NCI-H226 (cell line): ENCODE measurements at regions not wholly inside any gene's neighbourhood (a gene's known extent, or its start where the extent isn't known, plus 50 kb on each side); places are given as distances from the start of the nearest gene placed in this dataset.

Source experiments
- DNase-seq: peaks from one replicate; pipeline ENCODE4 v3.0.0-alpha.2; 2015

GRCh38 chr6:91865889-91866288 lies 1279.0 kb upstream of the MAP3K7 start:
- no peak for DNase-seq

DNA sequence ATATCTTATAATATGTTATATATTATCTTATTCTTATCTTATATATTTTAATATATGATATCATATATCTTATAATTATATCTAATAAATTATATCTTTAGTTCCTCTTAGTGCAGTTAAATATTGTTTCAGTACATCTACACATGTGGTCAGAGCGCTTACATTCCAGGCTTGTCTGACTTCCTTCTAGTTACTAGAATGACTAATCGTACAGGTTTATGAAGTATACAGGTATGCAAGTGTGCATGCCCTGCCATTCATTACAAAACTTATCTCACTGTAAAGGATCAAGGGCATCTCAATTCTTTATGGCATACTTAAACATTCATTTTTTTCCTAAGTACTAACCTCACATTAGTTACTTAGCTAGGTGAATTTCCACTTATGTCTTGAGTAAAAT lies 1278.0 kb upstream of the MAP3K7 start:
- no peak for DNase-seq

DNA sequence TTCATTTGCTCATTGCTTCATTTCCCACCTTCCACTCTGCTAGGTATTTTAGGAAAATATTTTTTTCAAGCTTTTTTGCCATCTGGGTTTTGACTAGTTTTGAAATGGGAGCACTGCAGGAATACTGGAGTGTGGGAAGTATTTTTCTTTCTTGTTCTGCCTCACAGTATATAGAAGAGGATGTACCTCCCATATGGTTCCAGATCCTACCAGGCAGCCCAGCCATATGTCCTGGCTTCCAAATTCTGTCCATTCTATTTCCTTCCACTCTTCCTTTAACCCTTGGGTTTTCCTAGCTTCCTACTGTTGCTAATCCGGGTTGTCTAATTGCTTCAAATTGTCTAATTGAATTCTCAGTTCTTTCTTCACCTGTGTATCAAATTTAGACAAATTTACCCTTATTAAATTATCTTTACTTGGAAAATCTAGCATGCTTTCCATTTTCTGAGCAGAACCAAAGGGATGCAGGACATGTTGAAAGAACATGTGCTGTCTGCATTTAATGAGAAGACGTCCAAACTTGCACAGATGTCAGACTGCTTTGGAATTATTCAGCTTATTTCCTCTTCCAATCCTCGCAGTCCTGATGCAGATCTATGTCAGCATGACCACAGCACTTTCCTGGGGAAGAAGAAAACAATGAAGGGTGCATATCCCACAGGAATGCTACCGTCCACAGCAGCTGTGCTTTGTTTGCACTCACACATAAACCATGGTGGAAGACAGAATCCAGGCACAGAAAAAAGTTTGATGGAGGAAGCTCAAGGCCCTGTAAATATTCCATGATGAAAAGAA lies 1273.9 kb upstream of the MAP3K7 start:
- DNase-seq = no peak

DNA sequence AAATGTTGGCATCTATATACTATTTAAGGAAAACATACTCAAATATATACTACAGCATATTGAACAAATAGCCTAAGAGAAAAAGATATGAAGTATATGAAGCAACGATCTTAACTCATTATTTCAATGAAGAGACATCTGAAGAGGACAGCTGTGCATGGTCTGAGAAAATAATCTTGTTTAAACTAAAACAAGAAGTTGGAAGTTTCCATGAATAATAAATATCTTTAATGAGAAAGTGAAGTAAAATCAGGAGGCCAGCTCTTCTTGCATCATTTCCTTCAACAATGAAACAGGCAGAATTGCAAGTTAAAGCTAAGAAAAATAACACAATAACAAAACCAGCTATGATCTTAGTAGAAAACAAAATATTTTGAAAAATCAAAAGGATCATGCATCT lies 1265.4 kb upstream of the MAP3K7 start:
- no peak for DNase-seq

- DNase-seq = no peak
These were observed 1247.9 kb upstream of the MAP3K7 start for GRCh38 chr6:91834813-91835212.

- DNase-seq = no peak
These were observed 1240.3 kb upstream of the MAP3K7 start for GRCh38 chr6:91827151-91827550.

- DNase-seq = no peak
These were observed 1239.3 kb upstream of the MAP3K7 start for GRCh38 chr6:91826128-91826527.

- no peak for DNase-seq
These were observed 1237.5 kb upstream of the MAP3K7 start for GRCh38 chr6:91824331-91824730.

- DNase-seq = no peak
These were observed 1235.7 kb upstream of the MAP3K7 start for GRCh38 chr6:91822581-91822980.

DNA sequence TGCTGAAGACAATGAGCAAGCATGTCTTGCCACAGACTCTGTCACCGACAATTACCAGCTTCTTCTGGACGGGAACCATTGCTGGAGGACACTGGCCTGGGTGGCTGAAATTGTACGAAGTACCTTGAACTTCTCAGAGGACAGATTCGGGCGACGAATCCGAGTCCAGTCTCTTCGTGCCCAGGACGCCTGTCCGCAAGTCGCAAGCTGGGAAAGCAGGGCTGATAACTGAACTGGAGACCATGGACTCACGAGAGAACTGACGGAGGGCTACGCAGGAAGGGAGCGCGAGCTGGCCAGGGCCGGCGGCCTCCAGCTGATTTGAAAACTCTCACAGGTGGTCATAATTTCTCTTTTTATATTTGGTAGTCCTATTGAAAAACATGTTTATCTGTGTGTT lies 1229.5 kb upstream of the MAP3K7 start:
- no peak for DNase-seq

DNA sequence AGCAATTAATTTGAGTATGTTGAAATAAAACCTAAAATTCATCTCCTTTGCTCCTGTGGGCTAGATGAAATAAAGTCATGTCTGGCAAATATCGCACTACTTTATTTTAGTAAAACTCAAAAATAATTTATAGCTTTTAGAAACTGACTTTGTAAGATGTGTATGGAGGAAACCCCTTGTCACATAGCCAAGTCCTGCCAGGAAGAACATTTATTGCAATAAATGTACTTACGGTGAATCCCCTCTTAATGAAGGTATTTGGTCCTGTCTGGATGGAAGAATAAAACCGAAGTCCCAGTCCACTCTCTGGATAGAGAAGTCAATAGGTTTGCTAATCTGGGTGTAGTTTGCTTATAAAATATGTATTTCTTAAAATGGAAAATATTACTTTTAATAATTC lies 1226.8 kb upstream of the MAP3K7 start:
- DNase-seq = no peak

DNA sequence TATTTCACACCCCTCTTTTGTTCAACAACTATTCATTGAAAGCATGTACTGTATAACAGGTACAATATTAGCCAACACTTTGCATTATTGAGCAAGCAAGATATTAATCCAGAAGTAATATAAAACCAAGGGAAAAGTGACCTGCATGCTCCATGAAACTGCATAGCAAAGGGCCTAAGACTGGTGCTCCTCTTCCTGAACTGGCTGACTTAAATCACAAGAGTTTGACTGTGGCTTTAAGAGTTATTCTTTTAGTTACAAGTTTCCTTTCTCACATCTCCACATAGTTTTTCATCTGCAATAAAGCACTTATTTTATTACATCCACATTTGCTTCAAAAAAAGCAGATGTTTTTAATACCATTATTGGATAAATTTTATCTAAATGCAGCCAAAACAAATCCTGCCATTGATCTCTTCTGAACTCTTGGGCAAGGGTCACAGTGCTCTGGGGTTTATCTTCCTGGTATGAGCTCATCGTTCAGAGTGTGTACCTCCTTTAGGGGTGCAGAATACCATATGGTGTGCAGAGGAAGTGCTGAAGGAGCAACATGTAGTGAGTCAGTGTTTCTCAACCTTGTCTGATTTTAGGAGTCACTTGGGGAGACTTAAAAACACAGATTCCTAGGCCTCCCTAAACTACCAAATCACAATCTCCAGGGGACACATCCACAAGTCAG lies 1225.9 kb upstream of the MAP3K7 start:
- no peak for DNase-seq

GRCh38 chr6:91804981-91805380 lies 1218.1 kb upstream of the MAP3K7 start:
- no peak for DNase-seq

GRCh38 chr6:91802431-91802830 lies 1215.6 kb upstream of the MAP3K7 start:
- no peak for DNase-seq

GRCh38 chr6:91796603-91797002 lies 1209.7 kb upstream of the MAP3K7 start:
- DNase-seq = no peak

GRCh38 chr6:91788501-91788900 lies 1201.6 kb upstream of the MAP3K7 start:
- no peak for DNase-seq

DNA sequence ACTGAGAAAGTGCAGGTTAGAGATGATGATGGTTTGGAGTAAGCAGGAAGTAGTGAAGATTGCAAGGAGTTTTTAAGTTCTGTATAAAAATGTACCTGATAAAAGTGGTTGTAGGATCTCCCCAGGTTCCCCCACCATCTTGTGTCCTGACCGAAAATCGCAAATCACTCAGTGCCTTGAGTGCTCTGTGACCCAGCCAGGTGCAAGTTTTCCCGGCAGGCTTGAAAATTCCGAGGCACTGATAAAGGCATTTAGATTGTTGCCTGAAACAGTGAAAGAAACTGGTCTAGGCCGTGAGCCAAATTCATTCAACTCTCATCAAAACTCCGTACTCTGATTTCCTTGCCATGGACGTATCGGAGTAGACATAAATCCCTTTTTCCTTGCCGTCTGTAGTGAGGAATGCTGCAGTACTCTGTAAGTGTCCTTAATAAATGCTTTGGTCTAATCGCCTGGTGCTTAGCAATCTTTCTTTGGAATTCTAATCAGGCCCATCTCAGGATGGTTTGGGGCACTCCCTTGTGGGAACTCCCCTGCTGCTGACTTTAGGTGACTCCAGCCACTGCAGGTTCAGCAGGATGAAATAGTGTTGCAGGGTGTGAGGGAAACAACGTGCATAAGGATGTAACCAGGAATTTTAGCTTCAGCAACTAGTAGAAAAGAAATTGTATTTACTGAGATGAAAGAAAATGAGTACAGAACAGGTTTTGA lies 1199.8 kb upstream of the MAP3K7 start:
- no peak for DNase-seq

- no peak for DNase-seq
These were observed 1195.9 kb upstream of the MAP3K7 start for GRCh38 chr6:91782802-91783201.

DNA sequence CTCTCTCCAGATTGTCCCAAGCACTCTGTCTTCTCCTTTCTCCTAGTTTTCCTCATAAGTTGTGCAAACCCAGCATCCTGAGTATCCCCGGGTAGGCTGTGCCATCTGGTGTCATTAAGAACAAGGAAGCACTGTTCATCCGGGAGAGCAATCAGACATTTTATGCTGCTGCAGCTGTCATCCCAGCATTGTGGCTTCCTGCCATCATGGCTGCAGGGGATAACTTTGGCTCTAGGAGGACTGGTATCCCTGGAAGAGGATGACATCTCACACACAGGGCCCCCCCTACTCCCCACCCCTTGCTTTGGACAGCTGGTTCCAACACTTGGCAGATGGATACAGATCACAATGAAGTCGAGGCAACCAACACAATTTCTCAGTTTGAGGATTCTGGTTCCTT lies 1195.1 kb upstream of the MAP3K7 start:
- no peak for DNase-seq

GRCh38 chr6:91780270-91780669 lies 1193.4 kb upstream of the MAP3K7 start:
- no peak for DNase-seq

DNA sequence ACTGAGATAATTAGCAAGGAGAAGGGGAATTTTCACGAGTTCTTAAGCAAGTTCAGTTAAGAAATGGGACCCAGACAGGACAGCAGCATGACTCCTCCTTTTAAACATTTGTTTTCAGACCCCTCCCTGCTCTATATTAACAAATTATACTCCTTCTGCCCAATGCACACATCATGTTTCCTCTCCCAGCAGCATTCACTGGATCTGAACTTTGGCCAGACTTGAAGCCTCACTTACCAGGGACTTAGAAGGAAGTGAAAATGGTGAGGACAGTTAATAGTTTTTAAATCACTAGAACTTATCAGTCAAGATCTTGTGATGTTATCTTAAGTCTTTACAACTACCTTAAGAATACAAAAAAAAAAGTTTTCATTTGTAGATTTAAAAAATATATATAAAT lies 1174.7 kb upstream of the MAP3K7 start:
- no peak for DNase-seq

- no peak for DNase-seq
These were observed 1167.8 kb upstream of the MAP3K7 start for GRCh38 chr6:91754691-91755090.

GRCh38 chr6:91751526-91751925 lies 1164.7 kb upstream of the MAP3K7 start:
- DNase-seq = no peak

DNA sequence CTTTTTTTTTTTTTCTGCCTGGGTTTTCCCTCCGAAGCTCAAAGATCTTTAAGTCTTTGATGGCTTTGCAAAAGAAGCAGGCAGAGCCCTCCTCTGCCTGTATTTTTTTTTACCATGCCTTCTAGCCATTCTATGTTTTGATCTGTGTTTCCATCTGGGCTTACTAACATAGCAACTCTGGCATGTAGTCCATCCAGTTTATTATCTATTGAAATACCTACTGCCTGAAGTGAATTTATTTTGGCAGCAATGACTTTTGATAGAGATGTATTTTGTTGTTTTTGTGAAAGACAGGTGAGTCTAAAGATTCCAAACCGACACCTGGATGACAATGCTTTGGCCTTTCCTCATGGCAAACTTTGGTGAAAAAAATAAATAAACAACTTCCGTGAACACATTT lies 1157.7 kb upstream of the MAP3K7 start:
- no peak for DNase-seq
